NT2/D1 (cell line): ENCODE measurements at regions not wholly inside any gene's neighbourhood (a gene's known extent, or its start where the extent isn't known, plus 50 kb on each side); places are given as distances from the start of the nearest gene placed in this dataset.

Experiments
- SUZ12 ChIP-seq: IDR thresholded peaks from 2 replicates; pipeline ENCODE4 v1.6.1; 2011; ENCODE audit not compliant: insufficient read length, insufficient read depth; ENCODE audit errors: extremely low read depth
- YY1 ChIP-seq: IDR thresholded peaks from 2 replicates; pipeline ENCODE4 v1.6.1; 2011; ENCODE audit not compliant: insufficient read length, insufficient read depth

DNA sequence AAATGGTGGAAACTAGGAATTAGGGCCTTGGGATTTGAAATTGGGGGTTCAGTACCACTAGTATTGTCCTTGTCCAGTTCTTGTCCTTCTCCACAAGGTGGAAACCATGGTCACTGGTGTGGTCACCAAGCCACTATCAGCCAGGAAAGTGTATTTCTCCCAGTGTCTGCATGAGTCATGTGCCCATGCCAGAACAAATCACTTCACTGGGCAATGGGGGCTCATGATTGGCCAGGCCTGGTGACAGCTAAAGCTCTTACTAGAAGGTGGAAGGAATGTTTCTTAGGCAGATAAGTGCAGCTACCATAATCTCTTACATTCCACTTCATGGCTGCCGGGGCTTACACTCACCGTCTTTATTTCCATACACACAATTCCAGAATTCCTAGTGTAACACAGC, 124.8 kb upstream of the TACR1 start:
- TF ChIP-seq SUZ12, result no peak
- TF ChIP-seq YY1, result no peak
